ENCODE measurements at regions not wholly inside any gene's neighbourhood (a gene's known extent, or its start where the extent isn't known, plus 50 kb on each side); places are given as distances from the start of the nearest gene placed in this dataset.

DNA sequence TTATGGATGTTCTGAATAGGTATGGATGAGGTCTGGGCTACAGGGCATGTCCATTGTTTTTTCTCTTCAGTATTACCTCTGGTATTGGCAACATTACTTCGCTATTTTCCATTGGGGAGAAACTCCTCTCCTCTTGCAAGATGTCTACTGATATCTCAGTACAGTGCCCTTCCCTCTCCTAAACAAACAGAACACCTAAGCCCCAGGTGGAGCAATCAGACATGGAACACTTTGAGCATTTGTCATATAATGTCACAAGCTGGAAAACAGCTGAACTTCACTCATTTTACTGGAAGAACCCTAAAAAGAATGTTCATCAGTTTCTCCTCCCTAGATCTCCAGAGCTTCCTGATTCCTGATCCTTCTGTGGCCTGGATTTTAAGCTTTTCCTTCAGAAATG, 339.8 kb downstream of the FRK start:
- DNase-seq (ENCODE audit: low spot score): no peak

GRCh38 chr6:115717472-115717871, 343.2 kb downstream of the FRK start:
- DNase-seq (ENCODE audit: low spot score): no peak

DNA sequence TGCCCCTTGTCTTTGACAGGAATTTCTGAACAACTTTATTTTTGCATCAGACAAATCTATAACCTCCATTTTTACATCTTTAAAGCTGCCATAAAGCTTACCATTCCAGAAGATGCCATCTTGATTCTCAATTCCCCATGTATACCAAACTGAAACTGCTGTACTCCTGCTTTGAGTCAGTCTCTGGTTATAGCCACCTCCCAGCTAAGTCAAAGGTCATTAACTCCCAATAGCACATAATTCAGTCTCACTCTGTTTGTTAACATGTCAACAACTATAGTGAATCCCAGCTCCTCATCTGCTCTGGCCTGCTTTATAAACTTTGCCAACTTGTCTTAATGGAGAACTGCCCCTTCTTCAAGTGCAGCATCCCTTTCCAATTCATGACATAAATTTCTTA, 343.6 kb downstream of the FRK start:
- DNase-seq (ENCODE audit: low spot score): no peak

- no peak for DNase-seq (ENCODE audit: low spot score)
These were observed 348.3 kb downstream of the FRK start for GRCh38 chr6:115712291-115712961.

- no peak for DNase-seq (ENCODE audit: low spot score)
These were observed 351.8 kb downstream of the FRK start for GRCh38 chr6:115708850-115709249.

GRCh38 chr6:115706981-115707380, 353.7 kb downstream of the FRK start:
- no peak for DNase-seq (ENCODE audit: low spot score)

DNA sequence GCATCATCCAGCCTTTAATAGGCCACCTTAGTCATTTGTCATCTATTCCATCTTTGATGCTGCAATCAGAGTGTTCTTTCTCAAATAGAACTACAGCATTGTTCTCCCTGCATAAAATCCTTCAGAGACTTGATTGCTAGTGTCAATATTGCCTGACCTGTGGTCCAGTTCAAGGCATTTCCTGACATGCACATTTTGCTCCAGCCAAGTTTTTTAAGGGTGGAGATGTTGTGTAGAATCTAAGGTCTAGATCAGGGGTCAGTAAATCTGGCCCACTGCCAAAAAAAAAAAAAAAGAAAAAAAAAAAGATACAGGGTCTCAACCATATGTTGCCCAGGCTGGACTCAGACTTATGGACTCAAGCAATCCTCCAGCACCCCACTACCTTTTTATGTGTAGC, 354.4 kb downstream of the FRK start:
- DNase-seq (ENCODE audit: low spot score): no peak

DNA sequence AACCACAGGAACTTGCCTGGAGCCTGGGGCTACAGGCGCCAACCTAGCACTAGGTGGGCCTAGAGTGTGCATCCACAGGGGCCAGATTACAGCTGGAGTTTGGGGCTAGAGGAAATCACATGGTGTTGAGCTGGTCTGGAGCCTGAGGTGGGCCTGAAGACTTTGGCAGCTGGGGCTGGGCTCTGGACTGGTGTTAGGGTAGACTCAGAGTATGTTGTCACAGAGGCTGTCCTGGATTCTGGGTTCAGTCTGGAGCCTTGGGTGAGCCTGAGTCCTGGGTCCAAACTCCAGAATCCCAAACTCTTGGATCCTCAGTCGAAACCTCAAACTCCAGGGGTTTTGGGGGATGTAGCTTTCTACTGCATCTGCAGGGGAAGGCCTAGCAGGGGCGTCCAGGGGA, 356.7 kb downstream of the FRK start:
- no peak for DNase-seq (ENCODE audit: low spot score)

DNA sequence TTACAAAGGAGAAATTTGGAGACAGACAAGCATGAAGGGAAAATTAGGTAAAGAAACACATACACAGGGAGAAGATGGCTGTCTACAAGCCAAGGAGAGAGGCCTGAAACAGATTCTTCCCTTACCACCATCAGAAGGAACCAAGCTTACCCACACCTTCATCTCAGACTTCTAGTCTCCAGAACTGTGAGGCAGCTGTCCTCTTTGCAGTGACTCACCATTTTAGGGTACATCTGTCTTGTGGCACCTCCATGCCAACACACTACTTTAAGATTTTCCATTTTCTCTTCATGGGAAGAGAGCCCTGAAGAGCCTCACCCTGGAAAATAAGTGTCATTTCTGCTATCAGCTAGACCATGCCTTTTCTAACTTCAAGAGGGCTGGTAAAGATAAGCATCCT, 369.3 kb downstream of the FRK start:
- DNase-seq (ENCODE audit: low spot score): no peak

DNA sequence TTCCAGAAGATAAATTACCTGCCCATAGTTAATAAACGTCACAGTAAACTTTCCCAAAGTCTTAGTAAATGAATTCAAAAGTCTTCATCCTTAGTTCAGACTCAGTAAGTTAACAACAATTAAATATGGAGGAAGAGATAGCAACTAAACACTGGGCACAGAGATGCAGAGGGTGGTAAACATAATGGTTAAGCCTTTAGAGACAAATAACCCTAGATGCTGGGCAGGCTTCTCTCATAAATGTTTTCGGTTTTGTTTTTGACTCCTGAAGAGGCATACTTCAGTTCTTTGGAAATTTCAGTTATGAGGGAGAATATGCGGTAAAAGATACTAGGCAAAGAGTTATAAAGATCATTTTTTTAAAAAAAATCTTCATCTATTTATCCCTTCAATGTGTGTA, 369.8 kb downstream of the FRK start:
- DNase-seq (ENCODE audit: low spot score): no peak

GRCh38 chr6:115681978-115682775, 378.5 kb downstream of the FRK start:
- DNase-seq (ENCODE audit: low spot score): no peak

GRCh38 chr6:115680621-115681020, 380.1 kb downstream of the FRK start:
- DNase-seq (ENCODE audit: low spot score): no peak

GRCh38 chr6:115677198-115677597, 383.5 kb downstream of the FRK start:
- no peak for DNase-seq (ENCODE audit: low spot score)

DNA sequence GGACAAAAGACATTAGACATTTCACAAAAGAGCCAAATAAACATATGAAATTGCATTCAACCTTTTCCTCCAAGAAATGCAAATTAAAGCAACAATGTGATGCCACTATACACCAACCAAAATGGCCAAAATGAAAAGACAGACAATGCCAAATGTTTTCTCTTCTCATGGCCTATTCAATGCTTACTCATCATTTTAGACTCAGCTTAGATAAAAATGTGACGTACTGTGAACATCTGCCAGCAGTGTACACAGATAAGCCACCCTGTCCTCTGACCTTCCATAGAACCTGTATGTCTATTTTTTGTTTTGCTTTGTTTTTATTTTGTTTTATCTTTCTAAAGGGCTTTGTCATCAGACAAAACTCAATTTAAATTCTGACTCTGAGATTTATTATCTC, 385.2 kb downstream of the FRK start:
- DNase-seq (ENCODE audit: low spot score): no peak

- no peak for DNase-seq (ENCODE audit: low spot score)
These were observed 391.9 kb downstream of the FRK start for GRCh38 chr6:115668781-115669180.

DNA sequence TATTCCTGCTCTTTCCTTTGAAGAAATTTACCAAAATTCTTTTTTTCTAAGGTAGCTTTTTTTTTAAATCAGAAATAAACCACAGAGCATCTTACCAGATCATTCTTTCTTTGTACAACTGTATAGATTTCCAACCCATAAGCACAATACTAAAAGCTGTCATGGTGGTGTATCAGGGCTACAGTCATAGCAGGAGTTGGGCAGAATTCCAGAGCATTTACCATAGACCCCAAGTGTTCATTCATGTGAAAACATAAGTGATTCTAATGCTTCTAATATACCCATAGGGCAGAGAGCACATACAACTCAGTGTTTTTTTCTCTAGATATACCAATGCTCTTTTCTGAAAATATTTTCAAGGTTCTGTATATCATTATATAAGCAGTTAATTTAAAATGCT, 392.5 kb downstream of the FRK start:
- no peak for DNase-seq (ENCODE audit: low spot score)

GRCh38 chr6:115667478-115668026, 393.1 kb downstream of the FRK start:
- DNase-seq (ENCODE audit: low spot score): peak; percentile 14

GRCh38 chr6:115666997-115667396, 393.7 kb downstream of the FRK start:
- DNase-seq (ENCODE audit: low spot score): no peak

- DNase-seq (ENCODE audit: low spot score): no peak
These were observed 395.4 kb downstream of the FRK start for GRCh38 chr6:115665310-115665709.

DNA sequence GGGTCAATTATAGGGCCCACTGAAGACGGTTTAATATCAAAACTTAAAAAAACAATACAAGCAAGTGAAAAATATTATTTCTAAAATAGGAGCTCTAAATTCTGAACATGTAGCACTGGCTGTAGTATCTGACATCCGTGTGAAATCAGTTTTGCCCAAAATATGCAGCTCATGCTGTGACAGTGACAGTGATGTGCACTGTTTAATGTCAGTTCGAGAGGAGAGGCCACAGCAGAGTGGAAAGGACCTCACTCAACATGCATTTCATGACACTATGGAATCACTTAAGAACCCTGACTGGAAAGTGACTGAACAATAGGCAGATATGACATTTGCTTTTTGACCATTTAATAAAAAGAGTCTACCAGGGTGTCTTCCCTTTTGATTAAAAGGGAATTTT, 397.0 kb downstream of the FRK start:
- DNase-seq (ENCODE audit: low spot score): no peak

- no peak for DNase-seq (ENCODE audit: low spot score)
These were observed 416.9 kb downstream of the FRK start for GRCh38 chr6:115643762-115644161.

- DNase-seq (ENCODE audit: low spot score): no peak
These were observed 425.8 kb downstream of the FRK start for GRCh38 chr6:115634887-115635286.

- no peak for DNase-seq (ENCODE audit: low spot score)
These were observed 426.6 kb downstream of the FRK start for GRCh38 chr6:115634131-115634530.

Data from mucosa of gallbladder (tissue), 1 donor.